Liver (tissue), 8 donors: ENCODE measurements at regions not wholly inside any gene's neighbourhood (a gene's known extent, or its start where the extent isn't known, plus 50 kb on each side); places are given as distances from the start of the nearest gene placed in this dataset.
A peak's percentile ranks its signal among the peaks of the same experiment; 100 is the strongest.

Source experiments
- DNase-seq: peaks from one replicate; pipeline ENCODE4 v3.0.0-alpha.2; 2017; ENCODE audit warnings: low spot score
- H3K27ac ChIP-seq, 2 donors: one replicate each; pipeline ENCODE4 v1.7.0; 2013; ENCODE audit warnings: inconsistent platforms in 2 of 2, low read length in 2 of 2, control low read depth in 1 of 2, low read depth in 1 of 2, mild to moderate bottlenecking in 1 of 2
- H3K27me3 ChIP-seq, 4 donors: one replicate each; pipeline versions ENCODE4 v1.6.1 to v1.7.0; 2013; ENCODE audit warnings: low read length in 3 of 4, inconsistent platforms in 1 of 4, mild to moderate bottlenecking in 1 of 4, moderate library complexity in 1 of 4; ENCODE audit not compliant: control insufficient read depth in 4 of 4, insufficient read depth in 4 of 4
- H3K36me3 ChIP-seq, 4 donors: one replicate each; pipeline versions ENCODE4 v1.6.1 to v1.7.0; 2013; ENCODE audit warnings: low read length in 3 of 4, mild to moderate bottlenecking in 3 of 4, low read depth in 1 of 4, moderate library complexity in 1 of 4; ENCODE audit not compliant: control insufficient read depth in 4 of 4, insufficient read depth in 3 of 4
- H3K4me1 ChIP-seq, 4 donors: one replicate each; pipeline versions ENCODE4 v1.6.1 to v1.7.0; 2013; ENCODE audit warnings: low read length in 3 of 4, mild to moderate bottlenecking in 3 of 4, moderate library complexity in 1 of 4; ENCODE audit not compliant: control insufficient read depth in 4 of 4, insufficient read depth in 4 of 4
- H3K4me3 ChIP-seq, 3 donors: one replicate each; pipeline versions ENCODE4 v1.6.1 to v1.7.0; 2013; ENCODE audit warnings: low read length in 3 of 3, control low read depth in 1 of 3, low read depth in 1 of 3, mild to moderate bottlenecking in 1 of 3
- H3K9ac ChIP-seq, 2 donors: one replicate each; pipeline ENCODE4 v1.7.0; 2013; ENCODE audit warnings: low read length in 2 of 2, mild to moderate bottlenecking in 2 of 2, moderate library complexity in 2 of 2, control low read depth in 1 of 2, low read depth in 1 of 2
- H3K9me3 ChIP-seq, 4 donors: one replicate each; pipeline versions ENCODE4 v1.6.1 to v1.7.0; 2013; ENCODE audit warnings: low read length in 3 of 4; ENCODE audit not compliant: control insufficient read depth in 4 of 4
- EGR1 ChIP-seq, 2 donors: IDR thresholded peaks; 2 replicates each; pipeline ENCODE4 v1.6.1; 2016 to 2018; ENCODE audit warnings: antibody characterized with exemption in 2 of 2, low read depth in 2 of 2
- FOXA1 ChIP-seq: IDR thresholded peaks from 2 replicates; pipeline ENCODE4 v1.6.1; 2016; ENCODE audit warnings: antibody characterized with exemption
- FOXA2 ChIP-seq: IDR thresholded peaks from 2 replicates; pipeline ENCODE4 v1.6.1; 2016; ENCODE audit warnings: antibody characterized with exemption
- GABPA ChIP-seq, 2 donors: IDR thresholded peaks in 1 of 2; conservative IDR thresholded peaks in 1 of 2; 2 replicates each; pipeline ENCODE4 v1.6.1; 2016; ENCODE audit warnings: antibody characterized with exemption in 2 of 2, mild to moderate bottlenecking in 1 of 2, moderate library complexity in 1 of 2
- JUND ChIP-seq, 2 donors: IDR thresholded peaks; 2 replicates each; pipeline ENCODE4 v1.6.1; 2016; ENCODE audit warnings: antibody characterized with exemption in 2 of 2
- NR2F2 ChIP-seq: IDR thresholded peaks from 2 replicates; pipeline ENCODE4 v1.6.1; 2016; ENCODE audit warnings: antibody characterized with exemption
- RAD21 ChIP-seq, 2 donors: IDR thresholded peaks; 2 replicates each; pipeline ENCODE4 v1.6.1; 2016; ENCODE audit warnings: antibody characterized with exemption in 2 of 2, mild to moderate bottlenecking in 2 of 2
- RXRA ChIP-seq, 2 donors: IDR thresholded peaks; 2 replicates each; pipeline ENCODE4 v1.6.1; 2017 to 2018; ENCODE audit warnings: antibody characterized with exemption in 2 of 2, mild to moderate bottlenecking in 1 of 2
- SP1 ChIP-seq: IDR thresholded peaks from 2 replicates; pipeline ENCODE4 v1.6.1; 2018; ENCODE audit warnings: antibody characterized with exemption, mild to moderate bottlenecking
- WGBS: extraction: QIAGEN DNeasy Blood & Tissue Kit; methylation state at CpG from one replicate; pipeline ENCODE4 v1.1.7; 2013; 5-methylcytosine and 5-hydroxymethylcytosine counted together
- TF ChIP-seq, protein P1 (sequence below): IDR thresholded peaks from 2 replicates; pipeline ENCODE4 v1.6.1; 2016; ENCODE audit warnings: antibody characterized with exemption
- TF ChIP-seq, protein P2 (sequence below): IDR thresholded peaks from 2 replicates; pipeline ENCODE4 v1.6.1; 2016; ENCODE audit warnings: antibody characterized with exemption, mild to moderate bottlenecking
- TF ChIP-seq, protein P3 (sequence below): IDR thresholded peaks from 2 replicates; pipeline ENCODE4 v1.6.1; 2016; ENCODE audit warnings: antibody characterized with exemption
- TF ChIP-seq, protein P4 (sequence below): fragments of 150-350 bp; IDR thresholded peaks from 2 replicates; pipeline ENCODE4 v1.5.1; 2017; ENCODE audit warnings: improper control_type of control experiment, low read depth, low read length; ENCODE audit not compliant: missing input control
- donor health status: healthy.
- donor health status: healthy.
- donor health status: healthy.
- donor health status: healthy.
- donor health status: healthy.

- peak overlapping the region in 1 of 2 donors; percentile 80 for H3K27ac ChIP-seq
- H3K9me3 ChIP-seq, result no peaks in the 10 kb centered on the region
- no peak overlapping the region for H3K9ac ChIP-seq
- TF ChIP-seq, protein P1, sequence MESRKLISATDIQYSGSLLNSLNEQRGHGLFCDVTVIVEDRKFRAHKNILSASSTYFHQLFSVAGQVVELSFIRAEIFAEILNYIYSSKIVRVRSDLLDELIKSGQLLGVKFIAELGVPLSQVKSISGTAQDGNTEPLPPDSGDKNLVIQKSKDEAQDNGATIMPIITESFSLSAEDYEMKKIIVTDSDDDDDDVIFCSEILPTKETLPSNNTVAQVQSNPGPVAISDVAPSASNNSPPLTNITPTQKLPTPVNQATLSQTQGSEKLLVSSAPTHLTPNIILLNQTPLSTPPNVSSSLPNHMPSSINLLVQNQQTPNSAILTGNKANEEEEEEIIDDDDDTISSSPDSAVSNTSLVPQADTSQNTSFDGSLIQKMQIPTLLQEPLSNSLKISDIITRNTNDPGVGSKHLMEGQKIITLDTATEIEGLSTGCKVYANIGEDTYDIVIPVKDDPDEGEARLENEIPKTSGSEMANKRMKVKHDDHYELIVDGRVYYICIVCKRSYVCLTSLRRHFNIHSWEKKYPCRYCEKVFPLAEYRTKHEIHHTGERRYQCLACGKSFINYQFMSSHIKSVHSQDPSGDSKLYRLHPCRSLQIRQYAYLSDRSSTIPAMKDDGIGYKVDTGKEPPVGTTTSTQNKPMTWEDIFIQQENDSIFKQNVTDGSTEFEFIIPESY, result no peak
- no peak for TF ChIP-seq GABPA (IDR thresholded peaks at IDR 0.05 in 1 of 2, conservative IDR thresholded peaks at IDR 0.05 in 1 of 2)
- no peak for TF ChIP-seq NR2F2
- TF ChIP-seq RXRA (IDR thresholded peaks at IDR 0.05), result no peak
- TF ChIP-seq FOXA1, result no peak
- TF ChIP-seq FOXA2, result no peak
- no peak for TF ChIP-seq JUND (IDR thresholded peaks at IDR 0.05)
- TF ChIP-seq, protein P2, sequence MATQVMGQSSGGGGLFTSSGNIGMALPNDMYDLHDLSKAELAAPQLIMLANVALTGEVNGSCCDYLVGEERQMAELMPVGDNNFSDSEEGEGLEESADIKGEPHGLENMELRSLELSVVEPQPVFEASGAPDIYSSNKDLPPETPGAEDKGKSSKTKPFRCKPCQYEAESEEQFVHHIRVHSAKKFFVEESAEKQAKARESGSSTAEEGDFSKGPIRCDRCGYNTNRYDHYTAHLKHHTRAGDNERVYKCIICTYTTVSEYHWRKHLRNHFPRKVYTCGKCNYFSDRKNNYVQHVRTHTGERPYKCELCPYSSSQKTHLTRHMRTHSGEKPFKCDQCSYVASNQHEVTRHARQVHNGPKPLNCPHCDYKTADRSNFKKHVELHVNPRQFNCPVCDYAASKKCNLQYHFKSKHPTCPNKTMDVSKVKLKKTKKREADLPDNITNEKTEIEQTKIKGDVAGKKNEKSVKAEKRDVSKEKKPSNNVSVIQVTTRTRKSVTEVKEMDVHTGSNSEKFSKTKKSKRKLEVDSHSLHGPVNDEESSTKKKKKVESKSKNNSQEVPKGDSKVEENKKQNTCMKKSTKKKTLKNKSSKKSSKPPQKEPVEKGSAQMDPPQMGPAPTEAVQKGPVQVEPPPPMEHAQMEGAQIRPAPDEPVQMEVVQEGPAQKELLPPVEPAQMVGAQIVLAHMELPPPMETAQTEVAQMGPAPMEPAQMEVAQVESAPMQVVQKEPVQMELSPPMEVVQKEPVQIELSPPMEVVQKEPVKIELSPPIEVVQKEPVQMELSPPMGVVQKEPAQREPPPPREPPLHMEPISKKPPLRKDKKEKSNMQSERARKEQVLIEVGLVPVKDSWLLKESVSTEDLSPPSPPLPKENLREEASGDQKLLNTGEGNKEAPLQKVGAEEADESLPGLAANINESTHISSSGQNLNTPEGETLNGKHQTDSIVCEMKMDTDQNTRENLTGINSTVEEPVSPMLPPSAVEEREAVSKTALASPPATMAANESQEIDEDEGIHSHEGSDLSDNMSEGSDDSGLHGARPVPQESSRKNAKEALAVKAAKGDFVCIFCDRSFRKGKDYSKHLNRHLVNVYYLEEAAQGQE, result no peak
- TF ChIP-seq, protein P3, sequence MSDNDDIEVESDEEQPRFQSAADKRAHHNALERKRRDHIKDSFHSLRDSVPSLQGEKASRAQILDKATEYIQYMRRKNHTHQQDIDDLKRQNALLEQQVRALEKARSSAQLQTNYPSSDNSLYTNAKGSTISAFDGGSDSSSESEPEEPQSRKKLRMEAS, result no peak
- TF ChIP-seq EGR1 (IDR thresholded peaks at IDR 0.05; ENCODE audit: low read depth in 2 of 2), result no peak
- no peak for TF ChIP-seq RAD21 (IDR thresholded peaks at IDR 0.05)
- H3K4me1 ChIP-seq, result peaks cover 0 to 29% (median 17%) of the 10 kb centered on the region in 4 donors
- no peaks in the 10 kb centered on the region for H3K27me3 ChIP-seq
- WGBS, result 69% methylated on average over 13 of the region's 13 CpGs
- no peak for DNase-seq
- no peak overlapping the region for H3K4me3 ChIP-seq
- no peaks in the 10 kb centered on the region for H3K36me3 ChIP-seq
Measured at GRCh38 chrX:9339603-9340491, 125.0 kb upstream of the TBL1X start.

GRCh38 chrX:9340598-9341290, 124.1 kb upstream of the TBL1X start:
- 47% methylated on average over 16 of the region's 16 CpGs for WGBS
- TF ChIP-seq FOXA2 (no peak), GABPA (IDR thresholded peaks at IDR 0.05 in 1 of 2, conservative IDR thresholded peaks at IDR 0.05 in 1 of 2) (no peak), SP1 (peak; percentile 7), RAD21 (IDR thresholded peaks at IDR 0.05) (peak in 1 of 2 donors; percentile 26)
- TF ChIP-seq, protein P4, sequence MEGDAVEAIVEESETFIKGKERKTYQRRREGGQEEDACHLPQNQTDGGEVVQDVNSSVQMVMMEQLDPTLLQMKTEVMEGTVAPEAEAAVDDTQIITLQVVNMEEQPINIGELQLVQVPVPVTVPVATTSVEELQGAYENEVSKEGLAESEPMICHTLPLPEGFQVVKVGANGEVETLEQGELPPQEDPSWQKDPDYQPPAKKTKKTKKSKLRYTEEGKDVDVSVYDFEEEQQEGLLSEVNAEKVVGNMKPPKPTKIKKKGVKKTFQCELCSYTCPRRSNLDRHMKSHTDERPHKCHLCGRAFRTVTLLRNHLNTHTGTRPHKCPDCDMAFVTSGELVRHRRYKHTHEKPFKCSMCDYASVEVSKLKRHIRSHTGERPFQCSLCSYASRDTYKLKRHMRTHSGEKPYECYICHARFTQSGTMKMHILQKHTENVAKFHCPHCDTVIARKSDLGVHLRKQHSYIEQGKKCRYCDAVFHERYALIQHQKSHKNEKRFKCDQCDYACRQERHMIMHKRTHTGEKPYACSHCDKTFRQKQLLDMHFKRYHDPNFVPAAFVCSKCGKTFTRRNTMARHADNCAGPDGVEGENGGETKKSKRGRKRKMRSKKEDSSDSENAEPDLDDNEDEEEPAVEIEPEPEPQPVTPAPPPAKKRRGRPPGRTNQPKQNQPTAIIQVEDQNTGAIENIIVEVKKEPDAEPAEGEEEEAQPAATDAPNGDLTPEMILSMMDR, result no peak
- peak overlapping the region in 1 of 2 donors; percentile 66 for H3K9ac ChIP-seq
- peak overlapping the region; percentile 76 to 80 for H3K27ac ChIP-seq
- no peaks in the 10 kb centered on the region for H3K36me3 ChIP-seq
- H3K4me3 ChIP-seq, result no peak overlapping the region
- no peak for DNase-seq
- H3K27me3 ChIP-seq, result no peaks in the 10 kb centered on the region
- peaks cover 0 to 29% (median 17%) of the 10 kb centered on the region in 4 donors for H3K4me1 ChIP-seq
- H3K9me3 ChIP-seq, result no peaks in the 10 kb centered on the region
